GM12878 (cell line): ENCODE measurements at regions not wholly inside any gene's neighbourhood (a gene's known extent, or its start where the extent isn't known, plus 50 kb on each side); places are given as distances from the start of the nearest gene placed in this dataset.

Source experiments
- ATAC-seq: fragments of 200-7000 bp; cut with Tn5 transposase; 3 replicates; pipeline ENCODE4 v1.9.1; 2020; ENCODE audit warnings: mild to moderate bottlenecking, moderate library complexity
- BruUV-seq: library from RNA; stranded (reverse); fragments of 400-500 nt; replicated peaks from 2 replicates; lab custom pipeline; 2021; lab: Mats Ljungman, UMichigan
- CTCF ChIA-PET: fragments of 300-600 bp; sonication (Branson Sonifier 250); formaldehyde crosslinking; extraction: SDS; loops from one replicate; lab custom pipeline; 2021; ENCODE audit warnings: inconsistent platforms; lab: Yijun Ruan, JAX
- POLR2A ChIA-PET: fragments of 350-600 bp; formaldehyde crosslinking; extraction: SDS; loops from one replicate; lab custom pipeline; 2021; ENCODE audit warnings: inconsistent platforms; lab: Charles Lee
- RAD21 ChIA-PET: fragments of 300-600 bp; sonication (Branson Sonifier 250); formaldehyde crosslinking; loops from one replicate; lab custom pipeline; 2023; ENCODE audit warnings: antibody characterized with exemption; ENCODE audit not compliant: unreplicated experiment; lab: Charles Lee
- SMC1A ChIA-PET: fragments of 300-600 bp; sonication (Branson Sonifier 250); formaldehyde crosslinking; loops from one replicate; lab custom pipeline; 2023; ENCODE audit not compliant: unreplicated experiment, uncharacterized antibody; lab: Charles Lee
- DNase-seq: peaks from one replicate; pipeline ENCODE4 v3.0.0-alpha.2; 2011; ENCODE audit warnings: low read depth, low spot score
- FAIRE-seq: peaks from 3 replicates; lab custom pipeline; 2011; peaks lifted over from hg19 to GRCh38; lab: Jason Lieb, UNC
- H2AFZ ChIP-seq: 2 replicates; pipeline ENCODE4 v1.6.0; 2011; ENCODE audit warnings: low read depth, low read length, control low read depth; ENCODE audit not compliant: control insufficient read depth
- H3K27ac ChIP-seq: 2 replicates; pipeline ENCODE4 v1.5.1; 2011; ENCODE audit warnings: control low read depth; ENCODE audit not compliant: control insufficient read depth, insufficient read depth
- H3K27me3 ChIP-seq, 2 experiments: replicated peaks in 1 of 2; 2 replicates each; pipeline versions ENCODE4 v1.6.0 to v1.6.1; 2011; ENCODE audit warnings: low read length in 1 of 2; ENCODE audit not compliant: control insufficient read depth in 2 of 2, insufficient read depth in 2 of 2
- H3K36me3 ChIP-seq, 2 experiments: 2 replicates each; pipeline ENCODE4 v1.5.1; 2011; ENCODE audit warnings: low read length in 1 of 2; ENCODE audit not compliant: control insufficient read depth in 2 of 2, insufficient read depth in 2 of 2
- H3K4me1 ChIP-seq: 2 replicates; pipeline ENCODE4 v1.6.1; 2011; ENCODE audit warnings: mild to moderate bottlenecking, low read length, moderate library complexity, mixed read lengths; ENCODE audit not compliant: control insufficient read depth, insufficient read depth
- H3K4me2 ChIP-seq: 2 replicates; pipeline ENCODE4 v1.6.0; 2011; ENCODE audit warnings: control low read depth; ENCODE audit not compliant: control insufficient read depth, insufficient read depth
- H3K4me3 ChIP-seq: fragments of 200-600 bp; sonication (generic); 2 replicates; pipeline ENCODE4 v1.5.1; 2016
- H3K79me2 ChIP-seq: 2 replicates; pipeline ENCODE4 v1.6.0; 2011; ENCODE audit warnings: low read length; ENCODE audit not compliant: control insufficient read depth, insufficient read depth
- H3K9ac ChIP-seq: 2 replicates; pipeline ENCODE4 v1.8.0; 2011; ENCODE audit warnings: low read length, control low read depth, mixed read lengths; ENCODE audit not compliant: control insufficient read depth, insufficient read depth
- H3K9me3 ChIP-seq: replicated peaks from 3 replicates; pipeline ENCODE4 v1.5.1; 2011; ENCODE audit warnings: mild to moderate bottlenecking, low read length; ENCODE audit not compliant: control insufficient read depth, insufficient read depth
- H4K20me1 ChIP-seq: 2 replicates; pipeline ENCODE4 v1.6.0; 2011; ENCODE audit not compliant: control insufficient read depth, insufficient read depth
- BACH1 ChIP-seq: fragments of 450-650 bp; IDR thresholded peaks from 2 replicates; pipeline ENCODE4 v1.6.1; 2017; ENCODE audit warnings: mild to moderate bottlenecking, borderline replicate concordance
- BCL3 ChIP-seq: IDR thresholded peaks from 2 replicates; pipeline ENCODE4 v1.6.1; 2011; ENCODE audit warnings: borderline replicate concordance, low read depth, mild to moderate bottlenecking, moderate library complexity, low read length; ENCODE audit not compliant: insufficient read depth, poor library complexity, severe bottlenecking
- CBX5 ChIP-seq: sonication (generic); IDR thresholded peaks from 2 replicates; pipeline ENCODE4 v1.6.1; 2016; ENCODE audit warnings: low read depth, moderate library complexity, mild to moderate bottlenecking, inconsistent platforms
- ESRRA ChIP-seq: IDR thresholded peaks from 2 replicates; pipeline ENCODE4 v1.6.1; 2012; ENCODE audit warnings: mild to moderate bottlenecking, low read length, improper control_type of control experiment
- GATAD2B ChIP-seq: fragments of 450-650 bp; conservative IDR thresholded peaks from 2 replicates; pipeline ENCODE4 v1.6.1; 2017; ENCODE audit warnings: low read depth, mild to moderate bottlenecking, moderate library complexity
- KLF5 ChIP-seq: fragments of 450-650 bp; IDR thresholded peaks from 2 replicates; pipeline ENCODE4 v1.6.1; 2014; ENCODE audit warnings: mild to moderate bottlenecking; ENCODE audit not compliant: partially characterized antibody
- MYC ChIP-seq: IDR thresholded peaks from 2 replicates; pipeline ENCODE4 v1.6.1; 2011; ENCODE audit warnings: mild to moderate bottlenecking, low read length, moderate library complexity, inconsistent platforms; ENCODE audit not compliant: insufficient read depth, insufficient replicate concordance, insufficient read length, severe bottlenecking
- NBN ChIP-seq: fragments of 450-650 bp; IDR thresholded peaks from 2 replicates; pipeline ENCODE4 v1.6.1; 2016
- NFIC ChIP-seq: IDR thresholded peaks from 2 replicates; pipeline ENCODE4 v1.6.1; 2012; ENCODE audit warnings: low read depth, mild to moderate bottlenecking, inconsistent platforms, low read length, moderate library complexity
- POLR2AphosphoS2 ChIP-seq: IDR thresholded peaks from 2 replicates; pipeline ENCODE4 v1.6.1; 2011; ENCODE audit warnings: low read depth, mild to moderate bottlenecking, low read length, improper control_type of control experiment, moderate library complexity
- POU2F2 ChIP-seq: IDR thresholded peaks from 3 replicates; pipeline ENCODE4 v1.6.1; 2011; ENCODE audit warnings: low read depth, mild to moderate bottlenecking, low read length, borderline replicate concordance
- TCF12 ChIP-seq: IDR thresholded peaks from 2 replicates; pipeline ENCODE4 v1.6.1; 2011; ENCODE audit warnings: low read depth, mild to moderate bottlenecking, low read length
- WGBS: methylation state at CpG from one replicate; pipeline ENCODE4 v1.1.6; 2016; ENCODE audit warnings: low lambda C conversion rate; ENCODE audit not compliant: insufficient replicate concordance, insufficient coverage; ENCODE audit errors: missing lambda C conversion rate; 5-methylcytosine and 5-hydroxymethylcytosine counted together
- in situ Hi-C: fragments of 300-500 bp; cut with MboI; formaldehyde crosslinking; loops from 9 replicates; pipeline ENCODE4 v1.14.3; 2018; ENCODE audit warnings: mixed read lengths
- intact Hi-C: fragments of 100-400 bp; cut with micrococcal nuclease; formaldehyde crosslinking; loops from one replicate; pipeline ENCODE4 v1.14.2; 2022; ENCODE audit not compliant: unreplicated experiment
- TF ChIP-seq, protein P1 (sequence below): fragments of 450-650 bp; formaldehyde crosslinking; IDR thresholded peaks from 2 replicates; pipeline ENCODE4 v1.4.0; 2022; ENCODE audit warnings: mild to moderate bottlenecking, moderate library complexity
- TF ChIP-seq, protein P2 (sequence below): fragments of 450-650 bp; IDR thresholded peaks from 2 replicates; pipeline ENCODE4 v1.6.1; 2017; ENCODE audit warnings: borderline replicate concordance

DNA sequence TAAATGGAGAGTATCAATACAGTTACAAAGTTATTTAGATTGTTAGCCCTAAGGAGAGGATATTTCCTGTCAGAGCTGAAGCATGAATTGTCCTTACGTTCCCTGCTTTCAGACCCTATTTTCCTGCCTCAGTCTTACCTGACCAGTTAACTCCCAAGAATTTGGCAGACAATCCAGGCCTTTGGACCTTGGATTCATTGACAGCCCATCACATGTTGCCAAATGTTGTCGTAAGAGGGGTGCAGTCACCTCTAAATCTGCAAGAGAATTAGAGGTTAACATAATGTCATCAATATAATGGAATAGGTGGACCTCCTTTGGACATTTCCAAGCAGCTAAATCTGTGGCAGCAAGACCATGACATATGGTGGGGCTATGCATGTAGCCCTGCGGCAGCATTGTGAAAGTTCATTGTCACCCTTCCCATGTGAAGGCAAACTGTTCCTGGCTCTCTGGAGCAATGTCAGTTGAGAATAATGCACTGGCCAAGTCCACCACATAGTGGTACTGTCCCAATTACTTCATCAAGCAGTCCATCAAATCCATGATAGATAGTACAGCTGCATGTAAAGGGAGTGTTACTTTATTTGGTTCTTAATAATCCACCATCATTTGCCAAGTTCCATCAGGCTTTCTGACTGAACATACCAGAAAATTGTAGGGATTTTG is 1137.0 kb upstream of the POU3F4 start (continued):
- TF ChIP-seq, protein P1, sequence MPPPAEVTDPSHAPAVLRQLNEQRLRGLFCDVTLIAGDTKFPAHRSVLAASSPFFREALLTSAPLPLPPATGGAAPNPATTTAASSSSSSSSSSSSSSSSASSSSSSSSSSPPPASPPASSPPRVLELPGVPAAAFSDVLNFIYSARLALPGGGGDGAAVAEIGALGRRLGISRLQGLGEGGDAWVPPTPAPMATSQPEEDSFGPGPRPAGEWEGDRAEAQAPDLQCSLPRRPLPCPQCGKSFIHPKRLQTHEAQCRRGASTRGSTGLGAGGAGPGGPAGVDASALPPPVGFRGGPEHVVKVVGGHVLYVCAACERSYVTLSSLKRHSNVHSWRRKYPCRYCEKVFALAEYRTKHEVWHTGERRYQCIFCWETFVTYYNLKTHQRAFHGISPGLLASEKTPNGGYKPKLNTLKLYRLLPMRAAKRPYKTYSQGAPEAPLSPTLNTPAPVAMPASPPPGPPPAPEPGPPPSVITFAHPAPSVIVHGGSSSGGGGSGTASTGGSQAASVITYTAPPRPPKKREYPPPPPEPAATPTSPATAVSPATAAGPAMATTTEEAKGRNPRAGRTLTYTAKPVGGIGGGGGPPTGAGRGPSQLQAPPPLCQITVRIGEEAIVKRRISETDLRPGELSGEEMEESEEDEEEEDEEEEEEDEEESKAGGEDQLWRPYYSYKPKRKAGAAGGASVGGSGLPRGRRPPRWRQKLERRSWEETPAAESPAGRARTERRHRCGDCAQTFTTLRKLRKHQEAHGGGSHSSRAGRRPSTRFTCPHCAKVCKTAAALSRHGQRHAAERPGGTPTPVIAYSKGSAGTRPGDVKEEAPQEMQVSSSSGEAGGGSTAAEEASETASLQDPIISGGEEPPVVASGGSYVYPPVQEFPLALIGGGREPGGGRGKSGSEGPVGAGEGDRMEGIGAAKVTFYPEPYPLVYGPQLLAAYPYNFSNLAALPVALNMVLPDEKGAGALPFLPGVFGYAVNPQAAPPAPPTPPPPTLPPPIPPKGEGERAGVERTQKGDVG (CRISPR knock-in tag) = no peak
- TF ChIP-seq NFIC = no peak
- TF ChIP-seq GATAD2B = no peak
- TF ChIP-seq, protein P2, sequence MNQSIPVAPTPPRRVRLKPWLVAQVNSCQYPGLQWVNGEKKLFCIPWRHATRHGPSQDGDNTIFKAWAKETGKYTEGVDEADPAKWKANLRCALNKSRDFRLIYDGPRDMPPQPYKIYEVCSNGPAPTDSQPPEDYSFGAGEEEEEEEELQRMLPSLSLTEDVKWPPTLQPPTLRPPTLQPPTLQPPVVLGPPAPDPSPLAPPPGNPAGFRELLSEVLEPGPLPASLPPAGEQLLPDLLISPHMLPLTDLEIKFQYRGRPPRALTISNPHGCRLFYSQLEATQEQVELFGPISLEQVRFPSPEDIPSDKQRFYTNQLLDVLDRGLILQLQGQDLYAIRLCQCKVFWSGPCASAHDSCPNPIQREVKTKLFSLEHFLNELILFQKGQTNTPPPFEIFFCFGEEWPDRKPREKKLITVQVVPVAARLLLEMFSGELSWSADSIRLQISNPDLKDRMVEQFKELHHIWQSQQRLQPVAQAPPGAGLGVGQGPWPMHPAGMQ = no peak

GRCh38 chrX:82384401-82384800 is 1123.7 kb upstream of the POU3F4 start:
- CTCF ChIA-PET = interaction anchor here (0.6 kb wide), 1 partner anchor 681 kb away, joined by 3 read pairs; no protein-coding TSS in a partner anchor
- Histone ChIP-seq H2AFZ (no peak overlapping the region), H4K20me1 (no peaks in the 10 kb centered on the region), H3K79me2 (no peaks in the 10 kb centered on the region), H3K9ac (no peak overlapping the region), H3K36me3 (no peaks in the 10 kb centered on the region), H3K27ac (no peak overlapping the region), H3K9me3 (no peaks in the 10 kb centered on the region), H3K27me3 (no peaks in the 10 kb centered on the region), H3K4me3 (no peak overlapping the region), H3K4me1 (no peaks in the 10 kb centered on the region), H3K4me2 (no peak overlapping the region)
- intact Hi-C loops (no loop called here), in situ Hi-C loops (no loop called here)
- 3% methylated on average over 3 of the region's 3 CpGs for WGBS
- no peak for ATAC-seq
- no peak for FAIRE-seq
- RAD21 ChIA-PET = no interaction called here
- SMC1A ChIA-PET = no interaction called here
- POLR2A ChIA-PET = no interaction called here
- DNase-seq = no peak
- BruUV-seq = no TSS peak
- TF ChIP-seq ESRRA = no peak
- no peak for TF ChIP-seq POU2F2
- no peak for TF ChIP-seq POLR2AphosphoS2
- no peak for TF ChIP-seq MYC
- no peak for TF ChIP-seq BACH1
- TF ChIP-seq BCL3 = no peak
- TF ChIP-seq NBN = no peak
- TF ChIP-seq KLF5 = no peak
- no peak for TF ChIP-seq CBX5
- no peak for TF ChIP-seq TCF12
